ENCODE measurements at regions not wholly inside any gene's neighbourhood (a gene's known extent, or its start where the extent isn't known, plus 50 kb on each side); places are given as distances from the start of the nearest gene placed in this dataset.

DNA sequence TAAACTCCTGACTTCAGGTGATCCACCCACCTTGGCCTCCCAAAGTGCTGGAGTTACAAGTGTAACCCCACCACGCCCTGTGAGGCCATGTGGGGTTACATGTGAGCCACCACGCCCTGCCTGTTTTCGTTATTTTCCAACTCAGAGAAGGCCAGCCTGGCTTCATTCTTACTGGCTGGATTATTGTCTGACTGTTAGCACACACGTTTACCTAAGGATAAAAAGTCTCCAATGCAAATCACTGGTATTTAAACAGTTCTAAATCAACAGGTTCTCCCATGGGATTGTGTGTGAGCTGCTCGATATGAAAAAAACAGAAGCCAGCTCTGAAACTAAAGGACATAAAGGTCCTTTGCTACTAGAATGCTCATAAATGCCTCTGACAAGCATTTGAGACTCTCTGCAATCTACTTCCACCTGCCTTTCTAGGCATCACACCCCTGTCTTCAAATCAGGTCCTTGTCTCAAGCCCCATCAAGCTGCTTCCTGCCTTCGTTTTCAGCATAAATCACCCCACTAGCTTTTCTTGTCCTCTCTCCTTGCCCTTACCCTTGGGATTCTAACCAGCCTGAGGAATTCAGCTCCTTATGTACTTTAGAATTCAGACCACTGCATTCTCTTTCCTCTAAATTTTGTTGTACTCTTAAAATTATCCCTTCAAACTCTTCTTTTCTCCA, 265.0 kb downstream of the DUSP6 start:
- no peak for TF ChIP-seq POLR2AphosphoS5 (IDR thresholded peaks at IDR 0.05; ENCODE audit: borderline replicate concordance, low read depth, low read length)
- TF ChIP-seq EZH2 (IDR thresholded peaks at IDR 0.05): no peak
- no peak for TF ChIP-seq FOXP2 (optimal IDR thresholded peaks at IDR 0.05; ENCODE audit: control extremely low read depth, extremely low read length, insufficient read depth)

Measured in SK-N-MC (cell line).